ENCODE measurements at regions not wholly inside any gene's neighbourhood (a gene's known extent, or its start where the extent isn't known, plus 50 kb on each side); places are given as distances from the start of the nearest gene placed in this dataset.

- no peak for DNase-seq
Measured at GRCh38 chr9:119986205-119986604, 593.8 kb downstream of the CDK5RAP2 start.

DNA sequence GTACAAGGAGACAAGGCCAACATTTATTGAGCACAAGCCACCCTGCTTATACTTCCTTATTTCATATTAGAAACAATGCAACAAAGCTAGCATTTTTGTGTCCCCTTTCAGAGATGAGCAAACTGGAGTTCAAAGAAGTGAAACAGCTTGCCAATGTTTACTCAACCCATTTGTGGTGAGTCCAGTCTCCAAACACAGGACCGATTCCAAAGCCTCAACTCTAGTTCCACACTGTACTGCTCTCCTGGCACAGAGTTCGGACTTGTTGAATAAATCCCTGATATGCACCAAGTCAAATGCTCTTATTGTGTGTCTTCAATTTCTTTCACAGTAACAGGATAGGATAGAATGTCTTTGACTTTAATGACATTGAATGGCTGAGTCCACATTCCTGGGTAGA is 604.8 kb upstream of the BRINP1 start:
- no peak for DNase-seq

- DNase-seq, result peak in 1 of 2 experiments; percentile 57
Measured at GRCh38 chr9:119968836-119969707, 599.8 kb upstream of the BRINP1 start.

DNA sequence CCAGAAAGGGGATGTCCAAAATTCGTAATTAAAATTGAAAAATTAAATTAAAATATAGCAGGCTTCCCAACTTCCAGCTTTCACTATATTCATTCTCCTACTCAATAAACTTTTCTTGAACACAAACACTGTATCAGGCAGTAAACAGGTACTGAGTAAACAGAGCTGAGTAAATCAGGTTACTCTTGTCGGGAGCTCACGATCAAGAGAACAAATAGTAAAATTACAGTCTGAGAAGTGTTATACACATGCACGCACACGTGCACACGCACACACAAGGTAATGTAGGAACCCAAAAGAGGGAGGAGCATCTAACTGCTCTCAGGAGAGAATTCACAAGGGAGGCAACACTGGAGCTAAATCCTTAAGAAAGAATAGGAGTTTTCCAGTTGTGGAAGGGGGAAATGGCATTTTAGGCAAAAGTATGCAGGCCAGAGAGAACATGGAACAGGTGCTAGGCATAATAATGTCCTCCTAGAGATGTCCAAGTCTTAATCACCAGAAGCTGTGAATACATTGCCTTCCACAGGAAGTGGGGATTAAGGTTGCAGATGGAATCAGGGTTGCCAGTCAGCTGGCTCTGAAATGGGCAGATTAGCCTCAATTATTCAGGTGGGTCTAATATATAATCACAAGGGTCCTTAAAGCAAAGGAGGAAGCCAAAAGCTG is 598.8 kb upstream of the BRINP1 start:
- no peak for DNase-seq

DNA sequence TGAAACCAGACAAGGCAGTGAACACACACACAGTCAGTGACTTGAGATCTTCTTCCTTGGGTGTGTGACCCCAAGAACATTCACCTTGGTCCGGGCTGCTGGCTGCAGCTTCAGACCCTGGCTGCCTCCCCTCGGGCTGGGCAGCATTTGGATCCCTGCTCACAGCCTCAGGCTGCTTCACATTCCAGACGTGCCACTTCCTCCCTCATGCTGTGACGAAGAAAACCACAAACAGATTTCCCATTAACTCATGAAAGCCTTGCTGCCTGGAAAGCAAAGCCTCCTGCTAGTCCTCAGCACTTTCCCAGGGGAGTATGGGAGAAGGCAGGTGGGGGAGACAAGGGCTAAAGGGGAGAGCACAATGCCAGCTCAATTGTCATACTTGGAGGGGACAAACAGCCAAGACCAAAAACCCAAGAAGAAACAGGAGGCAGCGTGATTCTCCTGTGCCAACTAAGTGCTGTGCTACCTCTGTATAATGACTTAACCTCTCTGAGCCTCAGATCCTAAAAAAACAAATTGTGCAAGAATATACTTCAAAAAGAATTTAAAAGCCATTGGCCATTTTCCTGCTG is 594.6 kb upstream of the BRINP1 start:
- DNase-seq, result no peak

- DNase-seq, result no peak
Measured at GRCh38 chr9:119963258-119963797, 594.1 kb upstream of the BRINP1 start.

DNA sequence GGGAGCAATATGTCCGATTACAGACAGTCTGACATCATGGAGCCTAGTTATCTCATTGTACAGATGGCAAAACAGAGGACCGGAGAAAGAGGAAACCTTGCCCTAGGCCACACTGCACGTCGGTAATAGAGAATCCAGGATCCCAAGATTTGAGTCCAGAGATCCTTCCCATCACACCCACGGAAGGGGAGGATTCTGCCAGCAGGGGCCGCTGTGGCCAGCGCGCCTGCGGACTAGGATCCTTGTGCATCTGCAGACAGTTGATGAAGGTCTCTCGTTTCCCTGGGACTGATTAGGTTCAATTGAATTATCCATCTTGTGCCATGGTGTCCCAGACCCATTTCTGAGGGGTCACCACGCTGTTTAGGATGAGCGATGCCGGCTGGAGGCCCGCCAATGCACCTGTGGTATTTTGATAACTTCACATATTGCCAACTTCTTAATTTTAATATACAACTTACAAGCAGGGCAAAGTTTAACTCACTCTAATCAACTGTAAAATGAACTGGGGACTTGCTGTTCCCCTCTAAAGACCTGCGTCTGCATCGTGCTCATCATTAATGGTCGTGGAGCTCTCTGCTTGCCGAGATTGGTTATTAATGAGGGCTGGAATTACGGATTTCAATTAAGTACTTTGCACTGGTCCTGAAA is 592.7 kb upstream of the BRINP1 start:
- peak in 1 of 2 experiments; percentile 50 for DNase-seq

- DNase-seq, result no peak
Measured at GRCh38 chr9:119959846-119960545, 590.8 kb upstream of the BRINP1 start.

DNA sequence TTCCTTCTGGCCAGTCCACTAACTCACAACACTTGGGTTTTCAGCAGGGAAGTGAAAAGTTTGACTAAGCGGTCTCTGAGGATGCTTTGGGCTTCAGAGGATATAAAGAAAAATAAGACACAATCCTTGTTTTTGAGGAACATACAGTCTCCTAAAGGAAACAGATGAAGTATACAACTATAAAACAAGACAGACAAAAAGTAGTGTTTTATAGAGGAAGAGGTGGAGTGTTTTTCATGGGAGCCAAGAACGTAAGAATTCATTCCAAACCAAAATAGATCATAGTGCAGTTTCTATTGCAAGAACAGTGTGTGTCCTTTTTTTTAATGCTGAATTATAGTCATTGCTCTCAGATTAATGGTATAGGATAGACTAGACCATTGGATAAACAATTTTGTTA is 586.9 kb upstream of the BRINP1 start:
- DNase-seq, result no peak

DNA sequence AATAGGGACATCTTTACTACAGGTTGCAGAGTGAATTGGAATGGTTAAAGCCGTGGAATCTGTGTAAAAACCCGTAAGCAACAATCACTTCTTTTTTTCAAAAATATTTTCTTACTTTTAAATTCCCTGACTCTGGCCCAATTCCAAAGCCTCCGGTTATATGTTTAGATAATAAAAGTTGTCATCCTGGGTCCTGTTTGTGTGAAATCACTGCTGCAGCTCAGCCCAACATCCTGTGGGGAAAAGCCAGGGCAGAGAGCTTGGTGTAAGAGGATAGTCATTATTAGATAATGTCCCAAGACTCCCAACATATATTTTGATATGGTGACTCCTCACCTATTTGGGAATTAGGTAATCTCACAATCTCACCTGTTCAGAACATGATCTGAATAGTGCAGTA is 586.0 kb upstream of the BRINP1 start:
- DNase-seq, result no peak

GRCh38 chr9:119951591-119951990 is 582.4 kb upstream of the BRINP1 start:
- DNase-seq, result no peak

DNA sequence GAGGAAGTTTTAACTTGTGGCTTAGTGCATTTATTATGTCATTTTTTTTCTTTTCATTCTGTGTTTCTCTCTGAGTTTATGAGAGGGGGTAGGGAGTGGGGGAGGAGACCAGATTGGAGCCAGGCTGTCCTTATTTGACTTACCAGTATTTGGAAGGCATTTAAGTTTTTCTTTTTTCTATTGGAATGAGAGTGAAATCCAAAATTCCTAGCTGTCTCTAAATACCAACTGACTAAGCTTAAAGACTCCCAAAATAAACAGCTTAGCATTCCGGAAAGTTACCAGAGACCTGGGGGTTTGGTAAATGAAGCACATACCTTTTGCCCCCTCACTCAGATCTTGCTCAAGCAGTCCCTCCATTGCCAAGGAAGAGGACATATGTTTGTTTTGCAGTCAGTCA is 581.9 kb upstream of the BRINP1 start:
- DNase-seq, result no peak

GRCh38 chr9:119945686-119946085 is 576.5 kb upstream of the BRINP1 start:
- no peak for DNase-seq

- no peak for DNase-seq
Measured at GRCh38 chr9:119941091-119941490, 571.9 kb upstream of the BRINP1 start.

DNA sequence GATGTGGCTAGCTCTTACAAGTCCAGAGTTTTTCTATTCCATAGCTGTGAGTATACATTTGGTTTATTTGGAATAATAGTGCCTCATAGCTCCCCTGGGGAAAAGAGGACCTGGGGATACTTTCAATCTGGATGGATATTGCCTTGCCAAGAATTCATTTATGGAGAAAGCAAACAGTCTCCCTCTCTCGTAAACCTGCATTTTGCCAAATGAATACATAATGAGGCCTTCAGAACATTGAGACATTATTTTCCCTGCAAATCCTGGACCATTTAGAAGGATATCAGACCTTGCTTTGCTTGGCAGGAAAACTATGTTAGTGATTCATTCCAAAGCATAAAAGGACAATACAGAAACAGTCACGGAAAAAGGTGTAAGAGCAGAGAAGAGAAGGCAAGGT is 569.6 kb upstream of the BRINP1 start:
- no peak for DNase-seq

- DNase-seq, result no peak
Measured at GRCh38 chr9:119934497-119934896, 565.3 kb upstream of the BRINP1 start.

GRCh38 chr9:119933191-119933590 is 564.0 kb upstream of the BRINP1 start:
- DNase-seq, result no peak

DNA sequence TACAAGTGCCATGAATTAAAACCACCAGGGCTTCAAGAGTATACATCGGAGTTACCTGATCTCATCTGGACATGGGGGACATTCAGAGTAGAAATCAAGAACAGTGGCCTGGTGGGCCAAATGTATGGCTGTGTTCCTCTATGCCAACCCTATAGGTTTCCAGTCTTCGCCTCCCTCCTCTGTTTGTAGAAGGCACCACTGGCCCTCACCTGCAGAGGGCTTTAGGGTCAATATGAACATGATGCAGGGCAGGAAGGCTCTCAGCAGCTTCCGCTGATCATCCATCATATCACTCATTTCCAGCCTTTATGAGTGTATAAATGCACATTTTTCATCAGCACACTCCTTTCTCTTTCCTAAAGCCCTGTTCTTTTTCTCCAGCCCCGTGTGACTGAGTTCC is 555.5 kb upstream of the BRINP1 start:
- DNase-seq, result no peak

- no peak for DNase-seq
Measured at GRCh38 chr9:119917175-119917574, 547.9 kb upstream of the BRINP1 start.

DNA sequence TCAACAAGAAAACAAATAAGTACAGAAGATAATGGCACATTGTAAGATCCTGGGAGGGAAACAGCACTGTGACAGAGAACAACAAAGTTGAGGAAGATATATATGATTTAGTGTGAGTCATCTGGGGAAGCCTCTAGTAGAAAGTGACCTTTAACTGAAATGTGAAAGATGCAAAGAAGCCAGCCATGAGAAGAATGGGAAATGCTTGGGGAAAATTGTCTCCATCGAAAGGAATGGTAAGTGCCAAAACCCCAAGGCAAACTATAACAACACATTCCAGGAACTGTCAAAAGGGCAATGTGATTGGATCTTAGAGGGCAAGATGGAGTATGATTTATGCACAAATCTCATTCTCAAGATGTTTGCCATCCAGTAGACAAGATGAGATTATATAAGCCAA is 537.8 kb upstream of the BRINP1 start:
- no peak for DNase-seq

- no peak for DNase-seq
Measured at GRCh38 chr9:119905724-119906123, 536.5 kb upstream of the BRINP1 start.

DNA sequence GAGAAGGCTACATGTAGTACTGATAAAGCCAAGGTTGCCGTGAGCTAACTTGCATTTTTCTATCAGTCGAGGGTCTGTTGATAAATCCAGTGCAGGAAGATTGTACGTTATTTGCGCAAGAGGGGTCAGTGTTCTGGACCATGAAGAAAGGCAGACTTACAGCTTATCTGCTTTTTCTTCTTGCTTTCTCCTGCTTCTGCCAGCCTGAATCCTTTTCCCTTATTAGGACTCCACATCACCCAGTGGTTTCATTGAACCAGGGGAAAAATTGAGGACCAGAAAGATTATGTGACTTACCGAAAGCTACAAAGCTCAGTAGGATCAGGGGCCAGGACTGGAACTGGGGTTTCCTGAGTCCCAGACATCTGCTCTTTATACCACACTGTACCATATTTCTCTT is 534.6 kb upstream of the BRINP1 start:
- DNase-seq, result no peak

DNA sequence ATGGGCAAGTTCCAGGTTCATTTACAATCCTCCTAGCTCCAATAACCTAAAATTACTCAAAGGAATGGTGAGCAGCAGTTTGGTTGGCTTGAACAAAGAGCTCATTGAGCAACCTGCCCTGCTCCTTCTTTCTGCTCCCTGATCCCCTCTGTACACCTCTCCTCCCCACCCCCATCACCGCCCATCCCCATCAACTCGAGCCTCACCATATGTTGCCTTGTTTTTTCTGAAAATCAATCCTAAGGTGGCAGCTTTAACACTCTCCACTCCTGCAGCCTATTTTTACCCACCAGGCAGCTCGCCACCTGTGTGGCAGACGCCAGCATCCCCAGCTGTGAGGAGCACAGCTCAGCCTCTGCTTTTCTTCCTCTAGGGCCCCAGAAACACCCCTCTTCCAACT is 533.4 kb upstream of the BRINP1 start:
- no peak for DNase-seq

All from NCI-H526 (cell line).